ENCODE measurements at regions not wholly inside any gene's neighbourhood (a gene's known extent, or its start where the extent isn't known, plus 50 kb on each side); places are given as distances from the start of the nearest gene placed in this dataset.

DNA sequence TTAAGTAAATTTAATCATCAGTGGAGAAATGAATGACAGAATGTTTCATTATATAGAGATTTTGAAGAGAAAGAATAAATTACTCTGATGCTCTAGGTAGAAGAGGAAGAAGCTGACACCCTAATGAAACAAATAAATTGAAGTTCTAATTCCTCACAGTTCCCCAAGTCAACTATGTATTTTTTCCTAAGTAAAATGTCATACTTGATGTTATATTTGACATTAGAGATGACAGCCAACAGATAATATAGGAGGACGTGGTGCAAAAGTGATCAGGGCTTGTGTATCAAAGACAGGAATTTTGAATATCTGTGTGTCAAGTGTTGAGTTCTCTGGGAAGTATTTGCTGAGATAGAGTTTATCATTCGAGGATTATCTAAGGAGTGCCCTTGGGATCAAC is 81.2 kb upstream of the CADPS start:
- H3K36me3 ChIP-seq, result no peaks in the 10 kb centered on the region
- H3K4me1 ChIP-seq, result no peaks in the 10 kb centered on the region
- intact Hi-C loops (cut with DNase I), result no loop called here
- no peaks in the 10 kb centered on the region for H3K9me3 ChIP-seq
- no peak for TF ChIP-seq POLR2A (IDR thresholded peaks at IDR 0.05)
- TF ChIP-seq, protein P1, sequence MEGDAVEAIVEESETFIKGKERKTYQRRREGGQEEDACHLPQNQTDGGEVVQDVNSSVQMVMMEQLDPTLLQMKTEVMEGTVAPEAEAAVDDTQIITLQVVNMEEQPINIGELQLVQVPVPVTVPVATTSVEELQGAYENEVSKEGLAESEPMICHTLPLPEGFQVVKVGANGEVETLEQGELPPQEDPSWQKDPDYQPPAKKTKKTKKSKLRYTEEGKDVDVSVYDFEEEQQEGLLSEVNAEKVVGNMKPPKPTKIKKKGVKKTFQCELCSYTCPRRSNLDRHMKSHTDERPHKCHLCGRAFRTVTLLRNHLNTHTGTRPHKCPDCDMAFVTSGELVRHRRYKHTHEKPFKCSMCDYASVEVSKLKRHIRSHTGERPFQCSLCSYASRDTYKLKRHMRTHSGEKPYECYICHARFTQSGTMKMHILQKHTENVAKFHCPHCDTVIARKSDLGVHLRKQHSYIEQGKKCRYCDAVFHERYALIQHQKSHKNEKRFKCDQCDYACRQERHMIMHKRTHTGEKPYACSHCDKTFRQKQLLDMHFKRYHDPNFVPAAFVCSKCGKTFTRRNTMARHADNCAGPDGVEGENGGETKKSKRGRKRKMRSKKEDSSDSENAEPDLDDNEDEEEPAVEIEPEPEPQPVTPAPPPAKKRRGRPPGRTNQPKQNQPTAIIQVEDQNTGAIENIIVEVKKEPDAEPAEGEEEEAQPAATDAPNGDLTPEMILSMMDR (IDR thresholded peaks at IDR 0.05), result no peak
- 15% methylated on average over 2 of the region's 2 CpGs for WGBS (ENCODE audit: insufficient coverage, low coverage, low lambda C conversion rate, missing lambda C conversion rate)
- DNase-seq (no peak), ATAC-seq (no peak)
- H3K4me3 ChIP-seq, result no peak overlapping the region
- no peak overlapping the region for H3K27ac ChIP-seq
- H3K27me3 ChIP-seq, result no peaks in the 10 kb centered on the region

DNA sequence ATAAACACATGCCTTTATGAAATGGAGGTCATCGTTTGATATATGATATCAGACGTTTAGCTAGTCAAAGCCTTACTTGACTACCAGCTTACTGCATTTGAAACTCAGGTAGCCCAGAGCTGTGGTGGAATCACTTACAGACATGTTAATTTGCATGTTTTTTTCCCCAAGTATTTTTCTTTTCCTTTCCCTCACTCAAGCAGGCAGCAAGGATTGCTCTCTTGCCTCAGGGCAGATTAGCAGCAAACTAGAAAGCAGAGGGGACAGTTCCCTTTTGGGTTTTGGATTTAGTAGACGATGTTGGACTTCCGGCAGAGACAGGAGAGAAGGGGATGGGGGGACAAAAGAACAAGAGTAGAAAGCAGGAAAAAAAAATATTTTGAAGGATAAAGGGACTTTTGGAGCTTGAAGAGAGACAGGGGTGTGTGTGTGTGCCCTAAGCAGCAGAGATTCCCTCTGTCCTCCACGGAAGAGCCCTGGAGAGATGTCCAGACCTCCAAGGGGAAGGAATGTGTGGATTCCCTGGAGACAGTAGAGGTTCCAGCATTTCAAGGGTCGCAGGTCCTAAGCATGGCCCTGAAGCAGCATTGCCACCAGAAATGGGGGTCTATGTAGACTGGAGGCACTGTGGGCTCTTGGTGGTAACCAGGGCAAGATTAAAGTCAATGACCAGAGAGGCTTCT is 86.8 kb upstream of the CADPS start:
- Histone ChIP-seq H3K4me3 (no peak overlapping the region), H3K9me3 (no peaks in the 10 kb centered on the region), H3K4me1 (no peaks in the 10 kb centered on the region), H3K27ac (no peak overlapping the region), H3K36me3 (no peaks in the 10 kb centered on the region), H3K27me3 (no peaks in the 10 kb centered on the region)
- ATAC-seq (no peak), DNase-seq (no peak)
- WGBS (ENCODE audit: insufficient coverage, low coverage, low lambda C conversion rate, missing lambda C conversion rate), result 45% methylated on average over 6 of the region's 6 CpGs
- TF ChIP-seq, protein P1 (IDR thresholded peaks at IDR 0.05), result no peak
- TF ChIP-seq POLR2A (IDR thresholded peaks at IDR 0.05), result no peak
- intact Hi-C loops (cut with DNase I), result no loop called here

DNA sequence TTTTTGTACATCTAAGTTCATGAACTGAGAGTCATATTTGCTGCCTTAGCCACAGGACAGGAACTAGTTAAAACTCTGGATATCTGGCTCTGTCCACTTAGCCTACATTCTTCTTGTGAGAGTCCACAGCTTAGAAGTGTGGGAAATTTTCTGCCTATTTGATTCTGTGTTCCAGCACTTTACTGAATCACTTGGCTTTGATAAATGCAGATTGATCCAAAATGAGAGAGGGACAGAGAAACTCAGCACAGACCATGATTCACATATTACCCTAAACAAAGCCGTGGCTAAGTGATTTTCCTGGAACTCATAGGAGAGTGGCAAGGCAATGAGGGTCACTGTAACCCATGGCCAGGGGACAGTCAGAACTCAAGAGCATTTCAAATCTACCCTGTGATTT is 87.5 kb upstream of the CADPS start:
- TF ChIP-seq, protein P1 (IDR thresholded peaks at IDR 0.05), result no peak
- TF ChIP-seq POLR2A (IDR thresholded peaks at IDR 0.05), result no peak
- DNase-seq (no peak), ATAC-seq (no peak)
- no peak overlapping the region for H3K27ac ChIP-seq
- no peaks in the 10 kb centered on the region for H3K9me3 ChIP-seq
- H3K4me3 ChIP-seq, result no peak overlapping the region
- H3K4me1 ChIP-seq, result no peaks in the 10 kb centered on the region
- no peaks in the 10 kb centered on the region for H3K27me3 ChIP-seq
- 22% methylated on average over 1 of the region's 1 CpG for WGBS (ENCODE audit: insufficient coverage, low coverage, low lambda C conversion rate, missing lambda C conversion rate)
- intact Hi-C loops (cut with DNase I), result no loop called here
- H3K36me3 ChIP-seq, result no peaks in the 10 kb centered on the region

DNA sequence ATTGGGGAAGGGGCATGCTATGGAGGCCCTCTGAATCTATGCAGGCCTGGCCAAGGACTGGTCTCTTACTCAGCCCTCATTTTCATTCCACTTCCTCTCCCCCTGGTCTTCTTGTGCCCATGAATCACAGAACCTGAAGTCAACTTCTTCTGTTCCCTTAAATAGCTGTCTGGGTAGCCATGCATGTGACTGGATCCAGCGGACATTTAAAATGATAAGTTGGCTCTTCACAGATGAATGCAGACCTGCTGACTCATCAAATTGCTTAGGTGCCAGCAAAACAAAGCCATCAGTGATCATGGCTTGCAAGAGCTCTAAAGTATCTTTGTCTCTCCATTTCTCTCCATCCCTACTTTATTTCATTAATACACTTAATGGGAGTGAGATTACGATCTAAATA is 90.1 kb upstream of the CADPS start:
- H3K27me3 ChIP-seq, result no peaks in the 10 kb centered on the region
- DNase-seq (no peak), ATAC-seq (no peak)
- H3K27ac ChIP-seq, result no peak overlapping the region
- no peaks in the 10 kb centered on the region for H3K36me3 ChIP-seq
- no peak overlapping the region for H3K4me3 ChIP-seq
- no peaks in the 10 kb centered on the region for H3K9me3 ChIP-seq
- WGBS (ENCODE audit: insufficient coverage, low coverage, low lambda C conversion rate, missing lambda C conversion rate), result 72% methylated on average over 2 of the region's 2 CpGs
- TF ChIP-seq, protein P1 (IDR thresholded peaks at IDR 0.05), result no peak
- TF ChIP-seq POLR2A (IDR thresholded peaks at IDR 0.05), result no peak
- intact Hi-C loops (cut with DNase I), result no loop called here
- H3K4me1 ChIP-seq, result no peaks in the 10 kb centered on the region

DNA sequence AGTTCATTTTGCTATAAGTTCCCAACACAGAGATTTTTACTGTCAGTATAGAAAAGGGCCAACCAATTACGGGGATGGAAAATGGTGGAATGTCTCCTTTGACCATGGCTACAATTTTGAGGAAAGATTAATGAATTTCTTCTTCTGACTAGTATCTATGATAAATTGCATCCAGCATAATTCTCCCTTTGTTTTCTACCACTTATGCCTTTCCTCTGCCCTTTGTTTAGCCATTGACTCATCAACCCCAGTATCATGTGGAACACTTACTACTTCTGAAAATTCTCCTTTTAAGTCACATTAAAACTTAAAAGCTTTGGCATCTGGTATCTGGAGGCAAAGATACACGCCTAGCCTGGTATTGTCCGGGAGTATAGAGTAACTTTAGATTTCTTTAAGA is 92.9 kb upstream of the CADPS start:
- Histone ChIP-seq H3K4me3 (no peak overlapping the region), H3K36me3 (no peaks in the 10 kb centered on the region), H3K27me3 (no peaks in the 10 kb centered on the region), H3K4me1 (no peaks in the 10 kb centered on the region), H3K9me3 (no peaks in the 10 kb centered on the region), H3K27ac (no peak overlapping the region)
- TF ChIP-seq, protein P1 (IDR thresholded peaks at IDR 0.05), result no peak
- TF ChIP-seq POLR2A (IDR thresholded peaks at IDR 0.05), result no peak
- 58% methylated on average over 3 of the region's 3 CpGs for WGBS (ENCODE audit: insufficient coverage, low coverage, low lambda C conversion rate, missing lambda C conversion rate)
- intact Hi-C loops (cut with DNase I), result no loop called here
- no peak for ATAC-seq
- no peak for DNase-seq
